GM12874 (cell line): ENCODE measurements at regions not wholly inside any gene's neighbourhood (a gene's known extent, or its start where the extent isn't known, plus 50 kb on each side); places are given as distances from the start of the nearest gene placed in this dataset.

Experiments used
- CTCF ChIP-seq: IDR thresholded peaks from 2 replicates; pipeline ENCODE4 v1.5.1; 2011; ENCODE audit warnings: low read depth, mild to moderate bottlenecking, control low read depth, low read length, moderate library complexity; ENCODE audit not compliant: insufficient read depth

GRCh38 chr18:56086786-56087185 lies 498.8 kb upstream of the TCF4 start:
- no peak for TF ChIP-seq CTCF

GRCh38 chr18:56086176-56086575 lies 498.2 kb upstream of the TCF4 start:
- no peak for TF ChIP-seq CTCF

DNA sequence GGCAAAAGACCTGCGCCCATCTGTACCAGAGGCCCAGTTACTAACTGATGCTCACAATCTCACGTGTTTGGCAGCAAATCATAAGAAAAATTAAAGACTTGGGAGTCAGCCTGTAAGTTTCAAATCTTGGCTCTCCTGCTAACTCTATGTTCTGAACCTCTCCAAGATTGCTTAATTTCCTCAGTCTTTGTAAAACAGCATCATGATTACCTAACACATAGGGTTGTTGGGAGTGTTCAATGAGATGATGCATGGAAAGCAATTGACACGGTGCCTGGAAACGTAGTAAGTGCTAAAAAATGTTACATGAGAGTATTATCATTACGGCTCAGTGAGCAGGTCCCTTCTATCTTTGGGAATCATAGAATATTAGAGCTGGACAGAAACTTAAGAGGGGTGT lies 497.6 kb upstream of the TCF4 start:
- TF ChIP-seq CTCF, result no peak

- TF ChIP-seq CTCF, result no peak
Observed at GRCh38 chr18:56083523-56084287, 495.7 kb upstream of the TCF4 start.

DNA sequence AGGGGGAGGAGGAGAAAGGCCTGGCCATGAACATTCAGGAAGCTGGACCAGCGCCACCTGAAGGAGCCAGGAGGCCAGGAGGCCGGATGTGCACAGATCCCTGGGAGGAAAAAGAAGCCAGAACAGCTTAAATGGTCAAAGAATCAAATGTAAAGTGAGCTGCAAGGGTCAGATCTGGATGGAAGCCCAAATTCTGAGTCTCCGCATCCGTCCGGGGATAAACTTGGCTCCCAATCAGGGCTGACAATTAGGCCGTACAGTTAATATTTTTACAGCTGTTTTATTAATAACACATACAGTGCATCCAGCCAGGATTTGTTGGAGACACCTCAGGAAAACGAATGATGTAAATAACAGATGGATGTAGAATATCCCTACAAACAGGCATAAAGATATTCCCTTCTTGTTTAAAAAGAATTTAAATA lies 495.1 kb upstream of the TCF4 start:
- no peak for TF ChIP-seq CTCF

DNA sequence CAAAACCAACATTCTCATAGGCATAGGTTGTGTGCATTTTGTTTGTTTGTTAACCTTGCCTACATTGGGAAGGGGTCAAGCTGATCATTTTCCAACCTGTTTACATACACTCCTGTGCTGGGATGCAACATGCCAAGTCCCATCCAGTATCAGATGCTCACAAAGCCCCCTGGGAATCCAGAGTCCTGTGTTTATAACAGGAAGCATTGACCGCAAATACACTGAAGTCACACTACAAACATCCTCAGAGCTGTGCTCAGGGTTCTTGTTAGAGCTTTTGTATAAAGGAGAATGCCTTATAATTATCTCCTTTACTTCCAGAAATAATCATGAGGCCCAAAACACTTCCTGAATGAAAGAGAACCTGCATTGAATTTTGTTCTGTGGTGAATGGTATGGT lies 488.7 kb upstream of the TCF4 start:
- no peak for TF ChIP-seq CTCF

DNA sequence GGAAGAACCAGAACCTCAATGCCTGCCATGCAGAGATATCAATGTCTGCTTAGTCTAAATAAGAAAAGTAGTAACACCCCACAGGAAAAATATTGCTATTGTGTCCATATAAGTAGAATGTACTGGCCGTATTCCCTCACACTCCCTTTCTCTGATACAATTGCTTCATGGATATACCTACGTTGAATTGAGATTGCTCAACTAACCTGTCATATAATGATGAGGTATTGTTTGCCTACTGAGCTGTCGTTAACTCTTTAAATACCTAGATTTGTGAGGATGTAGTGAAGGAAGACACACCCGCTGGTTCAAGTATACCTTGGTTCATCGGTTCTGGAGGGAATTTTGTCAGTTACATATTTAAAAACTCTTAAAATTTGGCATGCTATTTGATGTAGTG lies 480.7 kb upstream of the TCF4 start:
- no peak for TF ChIP-seq CTCF
